T-helper 22 cell (primary cell): ENCODE measurements at regions not wholly inside any gene's neighbourhood (a gene's known extent, or its start where the extent isn't known, plus 50 kb on each side); places are given as distances from the start of the nearest gene placed in this dataset.

Experiments used
- DNase-seq: peaks from one replicate; pipeline ENCODE4 v3.0.0-alpha.2; 2020; ENCODE audit warnings: low read depth

- DNase-seq = no peak
Measured at GRCh38 chr3:187929112-187929816, 184.0 kb upstream of the BCL6 start.

- DNase-seq = no peak
Measured at GRCh38 chr3:187930021-187930420, 184.8 kb upstream of the BCL6 start.

- DNase-seq = no peak
Measured at GRCh38 chr3:187931101-187931500, 185.8 kb upstream of the BCL6 start.

GRCh38 chr3:187931770-187932278, 186.6 kb upstream of the BCL6 start:
- DNase-seq = no peak

GRCh38 chr3:187932530-187932929, 187.3 kb upstream of the BCL6 start:
- DNase-seq = no peak

GRCh38 chr3:187935623-187936156, 190.4 kb upstream of the BCL6 start:
- no peak for DNase-seq

GRCh38 chr3:187936676-187937075, 191.4 kb upstream of the BCL6 start:
- no peak for DNase-seq

- DNase-seq = no peak
Measured at GRCh38 chr3:187939891-187940290, 194.6 kb upstream of the BCL6 start.

- no peak for DNase-seq
Measured at GRCh38 chr3:187941135-187941847, 196.0 kb upstream of the BCL6 start.

GRCh38 chr3:187941848-187942194, 196.6 kb upstream of the BCL6 start:
- DNase-seq = no peak

GRCh38 chr3:187942658-187943241, 197.5 kb upstream of the BCL6 start:
- DNase-seq = no peak

- no peak for DNase-seq
Measured at GRCh38 chr3:187943677-187944389, 198.6 kb upstream of the BCL6 start.

GRCh38 chr3:187944390-187945179, 199.3 kb upstream of the BCL6 start:
- DNase-seq = no peak

- no peak for DNase-seq
Measured at GRCh38 chr3:187945374-187945773, 200.1 kb upstream of the BCL6 start.

GRCh38 chr3:187946163-187946691, 201.0 kb upstream of the BCL6 start:
- DNase-seq = no peak

- no peak for DNase-seq
Measured at GRCh38 chr3:187946981-187947380, 201.7 kb upstream of the BCL6 start.

GRCh38 chr3:187947927-187948682, 202.8 kb upstream of the BCL6 start:
- DNase-seq = no peak

GRCh38 chr3:187949093-187949820, 204.0 kb upstream of the BCL6 start:
- no peak for DNase-seq

- DNase-seq = no peak
Measured at GRCh38 chr3:187950671-187951070, 203.3 kb upstream of the LPP start.
